ENCODE measurements at regions not wholly inside any gene's neighbourhood (a gene's known extent, or its start where the extent isn't known, plus 50 kb on each side); places are given as distances from the start of the nearest gene placed in this dataset.

GRCh38 chr6:21426841-21427490 is 166.6 kb upstream of the SOX4 start:
- no peak for DNase-seq

- no peak for DNase-seq
Observed at GRCh38 chr6:21429291-21429690, 164.3 kb upstream of the SOX4 start.

DNA sequence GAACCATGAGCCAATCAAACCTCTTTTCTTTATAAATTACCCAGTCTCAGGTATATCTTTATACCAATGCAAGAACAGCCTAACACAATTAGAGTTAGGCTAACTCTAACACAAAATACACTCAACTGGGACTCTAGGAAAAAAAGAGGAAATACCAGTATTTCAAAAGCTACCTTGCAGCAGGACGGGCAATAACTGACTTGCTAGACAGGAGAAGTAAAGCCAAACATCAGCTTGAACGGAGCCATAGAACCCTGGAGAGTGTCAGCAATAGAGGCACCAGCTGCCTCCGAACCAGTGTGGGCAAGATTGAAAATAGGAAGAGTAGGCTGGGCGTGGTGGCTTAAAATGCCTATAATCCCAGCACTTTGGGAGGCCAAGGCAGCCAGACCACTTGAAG is 162.0 kb upstream of the SOX4 start:
- no peak for DNase-seq

GRCh38 chr6:21436625-21437024 is 156.9 kb upstream of the SOX4 start:
- no peak for DNase-seq

DNA sequence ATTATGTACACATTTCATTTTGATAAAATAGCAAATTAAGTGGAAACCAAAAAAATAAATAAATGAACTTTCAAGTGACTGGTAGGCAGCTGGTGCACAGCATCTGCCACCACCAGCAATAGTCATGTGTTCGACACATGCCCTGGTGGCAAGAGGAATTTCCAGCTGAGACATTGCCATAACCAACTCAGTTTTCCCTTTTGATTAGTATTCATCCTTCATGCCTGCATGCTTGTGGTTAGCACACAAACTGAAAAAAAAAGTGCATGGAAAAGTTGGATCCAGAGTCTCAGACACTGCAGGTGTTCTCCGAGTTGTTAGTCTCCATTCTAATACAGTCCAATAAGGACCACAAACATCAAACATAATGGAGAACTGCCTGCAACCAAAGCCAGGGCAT is 156.0 kb upstream of the SOX4 start:
- DNase-seq: no peak

DNA sequence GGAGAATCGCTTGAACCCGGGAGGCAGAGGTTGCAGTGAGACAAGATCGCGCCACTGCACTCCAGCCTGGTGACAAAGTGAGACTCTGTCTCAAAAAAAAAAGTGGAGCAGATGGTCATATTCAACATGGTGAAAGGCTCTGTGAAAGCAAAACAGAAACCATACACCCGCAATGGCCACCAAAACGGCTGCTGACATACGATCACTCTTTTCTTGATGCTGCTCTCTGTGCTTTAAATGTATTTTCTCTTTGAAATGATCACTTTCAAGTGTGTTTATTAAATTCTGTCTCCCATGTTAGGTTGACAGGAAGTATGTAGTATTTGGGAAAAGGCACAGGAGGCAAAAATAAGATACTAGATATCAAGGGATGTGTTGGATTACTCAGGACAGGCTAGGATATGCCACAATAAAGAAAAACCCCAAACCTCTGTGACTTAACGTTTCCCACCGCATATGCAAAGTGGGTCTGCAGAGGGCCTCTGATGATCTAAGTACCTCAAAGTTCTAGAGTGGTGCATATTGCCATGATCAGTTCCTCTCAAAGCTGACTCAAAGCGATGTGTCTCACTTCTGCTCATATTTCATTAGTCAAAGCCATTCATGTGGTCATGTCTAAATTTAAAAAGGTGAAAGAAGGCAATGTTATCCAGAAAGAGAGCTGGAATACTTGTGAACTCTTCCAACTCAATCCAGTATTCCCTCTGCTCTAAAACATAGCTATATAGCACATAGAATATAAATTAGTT is 155.1 kb upstream of the SOX4 start:
- DNase-seq: no peak

DNA sequence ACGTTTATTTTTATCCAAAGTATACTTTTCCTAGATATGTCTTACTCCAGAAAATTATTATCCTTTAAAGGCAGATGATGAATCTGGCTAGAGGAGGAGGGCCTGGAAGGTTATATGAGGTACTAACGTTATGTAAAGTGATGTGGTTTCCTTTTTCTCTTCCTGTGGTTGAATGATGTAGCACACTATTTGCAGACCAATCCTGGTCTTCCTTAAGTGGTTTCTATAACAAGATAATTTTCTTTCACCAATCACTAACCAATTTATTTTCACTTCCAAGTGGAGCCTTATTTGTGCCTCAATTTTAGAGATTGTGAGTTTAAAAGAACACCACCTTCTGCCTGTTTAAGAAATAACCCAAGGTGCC is 154.6 kb upstream of the SOX4 start:
- no peak for DNase-seq

DNA sequence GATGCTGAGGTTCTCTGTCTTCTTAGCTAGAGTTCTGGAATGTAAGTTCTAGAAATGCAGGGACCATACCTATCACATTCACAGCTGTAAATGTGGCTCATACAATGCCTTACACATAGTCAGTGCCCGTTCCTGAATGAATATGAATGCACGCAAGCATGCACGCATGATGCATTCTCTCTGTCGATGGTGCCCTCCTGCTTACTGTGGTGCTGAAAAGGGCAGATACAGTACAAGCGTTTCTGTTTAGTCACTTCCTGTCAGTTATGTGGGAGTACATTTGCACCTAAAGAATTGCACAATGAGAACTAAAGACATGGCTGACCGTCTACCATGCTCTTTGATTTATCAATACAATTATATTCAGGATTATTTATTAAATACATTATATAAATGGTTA is 152.2 kb upstream of the SOX4 start:
- no peak for DNase-seq

DNA sequence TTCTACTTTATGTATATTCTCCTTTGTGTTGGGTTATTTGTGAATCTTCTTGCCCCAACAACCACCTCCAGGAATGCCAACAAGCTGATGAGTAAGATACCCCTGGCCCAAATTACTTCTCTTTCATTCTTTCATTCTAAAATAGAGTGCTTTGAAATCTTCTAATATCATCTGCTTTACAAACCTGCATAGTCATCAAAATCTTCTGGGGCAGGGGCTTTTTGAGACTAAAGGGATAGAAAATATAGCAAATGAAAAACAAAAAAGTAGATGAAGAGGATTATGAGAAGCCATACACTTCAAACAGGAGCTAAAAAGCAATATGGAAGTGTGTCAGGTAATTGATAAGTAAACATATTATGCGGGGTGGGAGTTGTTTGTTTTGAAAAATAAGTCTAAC is 150.7 kb upstream of the SOX4 start:
- DNase-seq: no peak

GRCh38 chr6:21444711-21445260 is 148.8 kb upstream of the SOX4 start:
- DNase-seq: no peak

GRCh38 chr6:21447987-21448386 is 145.6 kb upstream of the SOX4 start:
- no peak for DNase-seq

GRCh38 chr6:21448485-21449109 is 145.0 kb upstream of the SOX4 start:
- no peak for DNase-seq

- no peak for DNase-seq
Observed at GRCh38 chr6:21450149-21450548, 143.4 kb upstream of the SOX4 start.

GRCh38 chr6:21450628-21451027 is 142.9 kb upstream of the SOX4 start:
- DNase-seq: no peak

DNA sequence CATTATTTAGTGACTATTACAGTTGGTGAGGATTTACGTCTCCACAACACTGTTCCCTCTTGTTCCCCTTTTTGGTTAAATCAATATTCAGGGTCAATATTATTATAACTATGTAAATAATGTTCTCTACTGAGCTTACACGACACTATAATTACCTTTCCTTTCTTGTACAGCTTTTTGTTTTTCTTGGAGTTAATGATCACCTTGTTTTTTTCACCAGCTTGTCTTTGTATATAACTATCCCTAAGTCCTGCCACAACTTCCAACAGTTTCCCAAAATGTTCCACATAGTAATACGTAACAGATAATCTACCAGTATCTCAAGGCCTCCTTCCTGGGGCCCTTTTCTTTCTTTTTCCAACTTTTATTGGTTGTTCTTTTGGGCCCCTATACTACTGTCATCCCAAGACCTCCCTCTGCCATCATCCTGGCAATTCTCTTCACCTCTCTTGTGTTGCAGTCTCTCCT is 142.0 kb upstream of the SOX4 start:
- DNase-seq: no peak

GRCh38 chr6:21454262-21454661 is 139.3 kb upstream of the SOX4 start:
- DNase-seq: no peak

GRCh38 chr6:21455071-21455470 is 138.5 kb upstream of the SOX4 start:
- no peak for DNase-seq

- no peak for DNase-seq
Observed at GRCh38 chr6:21457647-21458046, 135.9 kb upstream of the SOX4 start.

- DNase-seq: no peak
Observed at GRCh38 chr6:21459641-21460040, 133.9 kb upstream of the SOX4 start.

DNA sequence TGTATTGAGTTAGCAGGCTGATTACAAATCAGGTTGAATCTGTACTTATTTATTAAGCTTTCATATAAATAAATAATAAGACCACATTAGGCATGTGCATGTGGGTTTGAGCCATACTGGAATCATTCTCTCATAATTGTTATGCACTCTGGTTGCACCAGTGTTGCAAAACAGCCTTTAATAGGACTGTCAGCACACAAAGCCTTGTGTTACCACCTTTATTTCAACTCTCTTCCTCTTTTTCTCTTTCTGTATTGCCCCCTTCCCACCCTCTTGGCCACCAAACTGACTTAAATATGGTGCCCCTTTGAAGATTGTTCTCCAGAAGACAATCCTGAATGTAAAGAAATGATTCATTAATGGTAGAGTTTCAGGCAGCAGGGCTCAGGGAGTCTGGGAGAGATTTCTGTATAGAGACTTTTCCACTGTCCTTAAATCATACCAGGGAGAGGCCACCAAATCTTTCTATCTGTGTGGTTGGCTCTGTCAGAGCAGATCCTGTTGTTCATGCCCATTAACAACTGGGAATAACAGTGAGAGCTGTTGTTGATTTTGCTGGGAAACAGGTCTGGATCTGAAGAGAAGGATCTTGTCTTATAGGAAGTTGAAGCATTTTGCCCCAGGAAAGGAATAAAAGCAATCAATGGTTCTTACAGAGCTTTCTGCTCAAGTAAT is 131.6 kb upstream of the SOX4 start:
- DNase-seq: no peak

GRCh38 chr6:21462519-21462852 is 131.1 kb upstream of the SOX4 start:
- no peak for DNase-seq

GRCh38 chr6:21467091-21467490 is 126.5 kb upstream of the SOX4 start:
- no peak for DNase-seq

DNA sequence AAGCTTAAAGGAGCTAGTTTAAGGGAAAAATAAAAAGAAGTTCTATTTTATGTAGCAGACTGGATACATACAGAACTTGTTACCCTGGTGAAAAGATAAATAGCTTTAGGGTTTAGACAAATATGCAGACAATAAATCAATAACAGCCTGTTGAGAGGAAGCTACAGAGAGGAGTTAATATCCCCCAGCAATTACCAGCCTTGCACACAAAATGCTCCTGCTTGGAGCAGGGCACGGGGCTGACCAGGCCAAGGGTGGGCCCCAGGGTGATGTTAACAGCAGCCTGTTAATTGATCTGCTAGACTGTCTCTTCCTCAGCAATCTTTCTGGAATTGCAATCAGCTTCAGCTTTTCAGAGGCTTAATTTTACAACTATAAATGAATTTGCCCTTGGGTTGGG is 125.1 kb upstream of the SOX4 start:
- no peak for DNase-seq
